ENCODE measurements at regions not wholly inside any gene's neighbourhood (a gene's known extent, or its start where the extent isn't known, plus 50 kb on each side); places are given as distances from the start of the nearest gene placed in this dataset.

DNA sequence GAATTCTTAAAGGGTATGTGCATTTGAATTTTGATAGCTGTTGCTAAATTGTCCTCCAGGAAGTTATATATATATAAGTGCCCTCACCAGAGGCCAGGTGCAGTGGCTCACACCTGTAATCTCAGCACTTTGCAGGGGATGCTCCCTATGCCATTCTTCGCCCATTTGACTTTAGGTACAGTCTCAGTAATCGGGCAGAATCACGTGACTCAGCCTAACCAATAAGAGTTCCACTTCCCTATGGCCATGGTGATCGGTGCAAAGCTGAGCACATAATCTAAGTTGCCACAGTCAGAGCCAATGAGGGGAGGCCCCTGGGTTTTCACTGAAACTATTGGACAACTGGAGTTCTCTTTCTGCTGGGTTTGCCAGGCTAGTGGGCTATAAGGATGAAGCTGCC is 274.6 kb upstream of the TBX3 start:
- no peaks in the 10 kb centered on the region for H3K27me3 ChIP-seq (ENCODE audit: insufficient read depth, insufficient read length)
- no peak overlapping the region for H3K4me3 ChIP-seq (ENCODE audit: insufficient read length, low read depth)
- peaks cover 3% of the 10 kb centered on the region; the same call in 1 of the 2 replicates for H3K9me3 ChIP-seq (ENCODE audit: insufficient read depth, low read length)
- H3K9ac ChIP-seq (ENCODE audit: insufficient read length, low read depth), result no peak overlapping the region
- no peak for DNase-seq (ENCODE audit: low read depth, low spot score)
- no peaks in the 10 kb centered on the region for H3K36me3 ChIP-seq (ENCODE audit: insufficient read depth, insufficient read length, low read length)
- TF ChIP-seq ZNF274 (IDR thresholded peaks at IDR 0.05; ENCODE audit: low read depth, low read length) (no peak), YY1 (IDR thresholded peaks at IDR 0.05; ENCODE audit: insufficient read depth, insufficient read length) (no peak), SUZ12 (IDR thresholded peaks at IDR 0.05; ENCODE audit: extremely low read depth, insufficient read depth, insufficient read length) (no peak)
- H3K4me1 ChIP-seq (ENCODE audit: insufficient read depth, insufficient read length), result no peaks in the 10 kb centered on the region

DNA sequence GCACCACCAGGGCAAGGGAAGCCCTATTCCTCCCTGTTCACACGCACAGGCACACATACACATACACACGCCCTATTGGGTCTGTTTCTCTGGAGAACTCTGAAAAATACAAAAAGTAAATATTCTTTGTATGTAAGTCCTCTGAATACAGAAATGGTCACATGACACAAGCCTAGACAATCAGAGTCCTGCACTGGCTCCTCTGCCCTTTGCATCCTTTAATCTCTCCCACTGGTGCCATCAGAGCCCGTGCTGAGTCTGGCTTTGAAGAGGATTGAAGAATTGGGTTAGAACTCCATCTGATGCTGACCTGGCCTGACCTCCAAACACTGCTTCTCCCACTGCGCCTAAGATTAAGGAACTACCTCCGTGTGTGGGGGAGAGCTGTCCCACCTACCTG is 273.2 kb upstream of the TBX3 start:
- no peak overlapping the region for H3K4me3 ChIP-seq (ENCODE audit: insufficient read length, low read depth)
- H3K9me3 ChIP-seq (ENCODE audit: insufficient read depth, low read length), result no peaks in the 10 kb centered on the region
- no peaks in the 10 kb centered on the region for H3K4me1 ChIP-seq (ENCODE audit: insufficient read depth, insufficient read length)
- H3K36me3 ChIP-seq (ENCODE audit: insufficient read depth, insufficient read length, low read length), result no peaks in the 10 kb centered on the region
- TF ChIP-seq YY1 (IDR thresholded peaks at IDR 0.05; ENCODE audit: insufficient read depth, insufficient read length) (no peak), SUZ12 (IDR thresholded peaks at IDR 0.05; ENCODE audit: extremely low read depth, insufficient read depth, insufficient read length) (no peak), ZNF274 (IDR thresholded peaks at IDR 0.05; ENCODE audit: low read depth, low read length) (no peak)
- H3K27me3 ChIP-seq (ENCODE audit: insufficient read depth, insufficient read length), result no peaks in the 10 kb centered on the region
- no peak overlapping the region for H3K9ac ChIP-seq (ENCODE audit: insufficient read length, low read depth)
- no peak for DNase-seq (ENCODE audit: low read depth, low spot score)

DNA sequence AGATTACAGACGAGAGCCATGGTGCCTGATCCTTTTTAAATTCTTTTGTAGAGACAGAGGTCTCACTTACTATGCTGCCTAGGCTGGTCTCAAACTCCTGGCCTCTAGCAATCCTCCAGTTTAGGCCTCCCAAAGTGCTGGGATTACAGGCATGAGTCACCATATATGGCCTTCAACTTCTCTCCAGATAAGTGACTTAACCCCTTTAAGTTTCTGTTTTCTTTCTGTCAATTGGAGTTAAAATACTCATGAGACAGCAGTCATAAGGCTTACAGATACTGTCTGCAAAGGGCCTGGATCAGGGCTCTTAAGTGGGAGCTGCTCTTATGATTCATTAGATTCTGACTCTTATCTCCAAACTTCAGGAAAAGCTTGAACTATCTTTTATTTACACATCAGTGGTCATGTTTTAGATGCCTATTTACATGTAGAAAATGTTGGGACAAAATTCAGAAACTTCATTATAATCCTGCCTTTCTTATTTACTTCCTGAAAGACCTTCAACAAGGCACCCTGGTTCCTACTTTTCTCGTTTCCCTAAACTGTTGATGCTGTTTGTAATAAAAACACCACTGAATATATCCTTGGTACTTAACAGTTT is 271.5 kb upstream of the TBX3 start:
- Histone ChIP-seq H3K9ac (ENCODE audit: insufficient read length, low read depth) (no peak overlapping the region), H3K36me3 (ENCODE audit: insufficient read depth, insufficient read length, low read length) (no peaks in the 10 kb centered on the region), H3K4me3 (ENCODE audit: insufficient read length, low read depth) (no peak overlapping the region), H3K9me3 (ENCODE audit: insufficient read depth, low read length) (no peaks in the 10 kb centered on the region), H3K27me3 (ENCODE audit: insufficient read depth, insufficient read length) (no peaks in the 10 kb centered on the region), H3K4me1 (ENCODE audit: insufficient read depth, insufficient read length) (no peaks in the 10 kb centered on the region)
- TF ChIP-seq SUZ12 (IDR thresholded peaks at IDR 0.05; ENCODE audit: extremely low read depth, insufficient read depth, insufficient read length) (no peak), YY1 (IDR thresholded peaks at IDR 0.05; ENCODE audit: insufficient read depth, insufficient read length) (no peak), ZNF274 (IDR thresholded peaks at IDR 0.05; ENCODE audit: low read depth, low read length) (no peak)
- no peak for DNase-seq (ENCODE audit: low read depth, low spot score)

DNA sequence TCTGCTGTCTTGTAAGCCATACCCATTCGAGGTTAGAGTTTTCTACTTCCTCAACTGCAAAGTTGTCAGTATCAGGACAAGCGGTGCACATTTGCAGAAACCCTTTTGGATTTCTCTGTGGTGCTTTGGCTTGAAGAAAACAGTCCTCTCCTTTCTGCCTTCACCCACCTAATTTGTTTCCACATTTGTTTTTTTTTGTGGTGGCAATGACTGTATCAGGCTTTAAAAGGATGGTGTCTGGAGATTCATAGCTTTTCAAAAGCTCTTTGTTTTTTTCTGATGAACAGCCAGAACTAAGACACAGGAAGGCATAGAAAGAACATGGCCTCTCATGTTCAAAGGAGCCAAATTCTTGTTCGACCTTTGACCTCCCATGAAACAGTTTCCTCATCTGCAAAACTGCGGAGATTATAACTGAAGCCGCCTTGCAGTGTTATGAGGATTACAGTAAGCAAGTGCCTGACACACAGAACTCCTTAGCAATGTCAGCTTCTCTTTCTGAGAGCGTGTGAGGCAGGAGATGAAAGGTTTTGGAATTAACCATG is 270.6 kb upstream of the TBX3 start:
- Histone ChIP-seq H3K27me3 (ENCODE audit: insufficient read depth, insufficient read length) (no peaks in the 10 kb centered on the region), H3K9me3 (ENCODE audit: insufficient read depth, low read length) (no peaks in the 10 kb centered on the region), H3K9ac (ENCODE audit: insufficient read length, low read depth) (no peak overlapping the region), H3K4me1 (ENCODE audit: insufficient read depth, insufficient read length) (no peaks in the 10 kb centered on the region), H3K4me3 (ENCODE audit: insufficient read length, low read depth) (no peak overlapping the region), H3K36me3 (ENCODE audit: insufficient read depth, insufficient read length, low read length) (no peaks in the 10 kb centered on the region)
- TF ChIP-seq ZNF274 (IDR thresholded peaks at IDR 0.05; ENCODE audit: low read depth, low read length) (no peak), SUZ12 (IDR thresholded peaks at IDR 0.05; ENCODE audit: extremely low read depth, insufficient read depth, insufficient read length) (no peak), YY1 (IDR thresholded peaks at IDR 0.05; ENCODE audit: insufficient read depth, insufficient read length) (no peak)
- no peak for DNase-seq (ENCODE audit: low read depth, low spot score)

DNA sequence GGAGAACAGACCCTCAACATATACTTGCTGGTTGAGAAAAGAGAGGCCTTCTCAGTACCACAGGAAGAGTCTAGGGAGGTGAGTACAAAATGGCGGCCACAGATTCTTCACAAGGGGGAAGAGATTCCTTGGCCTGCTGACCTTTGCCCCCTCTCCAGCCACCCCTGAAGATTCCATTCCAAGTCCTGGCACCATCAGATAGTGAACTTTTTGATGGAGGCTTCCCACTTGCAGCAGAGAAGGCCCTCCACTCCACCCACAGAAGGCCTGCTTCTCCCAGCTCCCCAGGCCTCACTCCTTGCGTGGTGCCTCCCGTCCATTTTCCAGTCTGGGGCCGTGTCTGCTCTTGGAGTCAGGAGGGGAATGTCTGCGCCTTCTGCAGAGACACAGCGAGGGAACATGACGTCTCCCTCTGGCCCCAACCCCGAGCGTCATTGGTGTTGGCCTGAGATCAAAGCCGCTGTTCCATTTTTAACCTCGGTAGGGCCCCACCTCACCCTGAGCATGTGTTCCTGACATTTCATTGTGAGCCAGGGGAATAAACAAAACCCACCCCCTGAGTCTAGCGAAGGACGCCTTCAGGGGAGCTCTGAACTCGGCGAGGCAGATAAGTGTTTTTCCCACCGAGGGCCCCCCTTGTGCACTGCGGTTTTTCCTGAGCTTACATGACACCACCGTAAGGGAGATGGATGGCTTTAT is 268.7 kb upstream of the TBX3 start:
- no peak overlapping the region for H3K9ac ChIP-seq (ENCODE audit: insufficient read length, low read depth)
- no peak for TF ChIP-seq ZNF274 (IDR thresholded peaks at IDR 0.05; ENCODE audit: low read depth, low read length)
- no peak overlapping the region for H3K4me3 ChIP-seq (ENCODE audit: insufficient read length, low read depth)
- no peaks in the 10 kb centered on the region for H3K9me3 ChIP-seq (ENCODE audit: insufficient read depth, low read length)
- H3K27me3 ChIP-seq (ENCODE audit: insufficient read depth, insufficient read length), result no peaks in the 10 kb centered on the region
- DNase-seq (ENCODE audit: low read depth, low spot score), result no peak
- H3K36me3 ChIP-seq (ENCODE audit: insufficient read depth, insufficient read length, low read length), result no peaks in the 10 kb centered on the region
- no peaks in the 10 kb centered on the region for H3K4me1 ChIP-seq (ENCODE audit: insufficient read depth, insufficient read length)

DNA sequence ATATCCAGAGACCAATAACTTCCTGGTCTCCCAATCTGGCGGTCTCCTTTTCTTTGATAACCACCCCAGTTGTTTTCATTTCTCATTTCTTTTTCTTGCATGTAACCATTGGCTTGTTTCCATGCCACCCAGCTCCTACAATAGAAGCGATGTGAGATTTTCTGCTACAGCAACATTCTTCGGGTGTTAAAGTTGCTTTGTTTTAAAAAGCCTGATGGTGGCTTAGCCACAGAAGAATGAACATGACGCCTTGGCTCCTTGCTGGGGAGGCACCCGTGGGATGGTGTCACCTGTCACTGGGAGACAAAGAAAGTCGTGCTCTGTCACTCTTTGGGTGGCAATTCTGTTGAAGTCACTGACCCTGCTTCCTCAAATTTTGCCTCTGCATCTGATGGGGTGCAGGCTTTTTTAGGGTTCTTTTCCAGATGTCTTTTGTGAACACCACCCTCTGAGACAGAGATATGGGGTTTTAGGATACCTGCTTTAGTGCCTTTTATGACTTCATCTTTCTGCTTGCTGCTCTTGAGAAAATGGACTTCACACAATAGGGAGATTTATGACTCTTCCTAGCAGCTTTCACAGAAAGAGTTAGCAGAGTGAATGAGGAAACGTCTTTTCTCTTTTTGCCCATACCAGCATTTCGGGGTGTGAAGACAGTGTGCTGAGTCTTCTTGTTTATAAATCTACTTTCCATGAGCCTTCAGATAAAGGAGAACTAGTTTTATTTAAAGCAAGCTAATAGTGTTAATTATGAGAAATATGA is 265.3 kb upstream of the TBX3 start:
- H3K36me3 ChIP-seq (ENCODE audit: insufficient read depth, insufficient read length, low read length), result no peaks in the 10 kb centered on the region
- DNase-seq (ENCODE audit: low read depth, low spot score), result no peak
- no peak overlapping the region for H3K9ac ChIP-seq (ENCODE audit: insufficient read length, low read depth)
- no peaks in the 10 kb centered on the region for H3K27me3 ChIP-seq (ENCODE audit: insufficient read depth, insufficient read length)
- TF ChIP-seq SUZ12 (IDR thresholded peaks at IDR 0.05; ENCODE audit: extremely low read depth, insufficient read depth, insufficient read length), result no peak
- no peak for TF ChIP-seq YY1 (IDR thresholded peaks at IDR 0.05; ENCODE audit: insufficient read depth, insufficient read length)
- TF ChIP-seq ZNF274 (IDR thresholded peaks at IDR 0.05; ENCODE audit: low read depth, low read length), result no peak
- no peaks in the 10 kb centered on the region for H3K4me1 ChIP-seq (ENCODE audit: insufficient read depth, insufficient read length)
- H3K4me3 ChIP-seq (ENCODE audit: insufficient read length, low read depth), result no peak overlapping the region
- H3K9me3 ChIP-seq (ENCODE audit: insufficient read depth, low read length), result no peaks in the 10 kb centered on the region

DNA sequence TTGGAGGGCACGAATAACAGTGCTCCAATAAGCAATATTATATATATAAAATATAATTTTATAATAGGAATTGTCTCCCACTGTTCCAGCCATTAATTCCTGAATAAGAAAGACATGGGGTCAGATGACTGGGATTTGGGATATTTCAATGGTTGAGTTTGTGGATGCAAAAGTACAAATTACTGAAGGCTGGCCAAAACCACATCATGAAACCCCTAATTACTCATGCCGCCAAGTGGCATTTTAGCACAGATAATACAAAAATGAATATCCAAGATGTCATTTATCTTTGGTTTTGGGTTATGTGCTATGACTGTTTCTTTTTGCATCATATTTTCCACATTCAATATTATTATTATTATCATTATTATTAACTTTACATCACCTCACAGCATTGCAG is 261.4 kb upstream of the TBX3 start:
- no peak for DNase-seq (ENCODE audit: low read depth, low spot score)
- Histone ChIP-seq H3K9me3 (ENCODE audit: insufficient read depth, low read length) (no peaks in the 10 kb centered on the region), H3K27me3 (ENCODE audit: insufficient read depth, insufficient read length) (no peaks in the 10 kb centered on the region), H3K9ac (ENCODE audit: insufficient read length, low read depth) (no peak overlapping the region), H3K4me3 (ENCODE audit: insufficient read length, low read depth) (no peak overlapping the region), H3K36me3 (ENCODE audit: insufficient read depth, insufficient read length, low read length) (no peaks in the 10 kb centered on the region), H3K4me1 (ENCODE audit: insufficient read depth, insufficient read length) (no peaks in the 10 kb centered on the region)
- no peak for TF ChIP-seq SUZ12 (IDR thresholded peaks at IDR 0.05; ENCODE audit: extremely low read depth, insufficient read depth, insufficient read length)
- TF ChIP-seq ZNF274 (IDR thresholded peaks at IDR 0.05; ENCODE audit: low read depth, low read length), result no peak
- no peak for TF ChIP-seq YY1 (IDR thresholded peaks at IDR 0.05; ENCODE audit: insufficient read depth, insufficient read length)

Data from NT2/D1 (cell line).